Endothelial cell of umbilical vein (primary cell): ENCODE measurements at regions not wholly inside any gene's neighbourhood (a gene's known extent, or its start where the extent isn't known, plus 50 kb on each side); places are given as distances from the start of the nearest gene placed in this dataset.

Experiments used
- EZH2 ChIP-seq: IDR thresholded peaks from 2 replicates; pipeline ENCODE4 v1.6.1; 2012; ENCODE audit warnings: borderline replicate concordance, low read depth, mild to moderate bottlenecking, moderate library complexity, low read length, inconsistent platforms; ENCODE audit not compliant: severe bottlenecking
- JUN ChIP-seq: IDR thresholded peaks from 2 replicates; pipeline ENCODE4 v1.6.1; 2011; ENCODE audit warnings: borderline replicate concordance, low read depth; ENCODE audit not compliant: insufficient read length, insufficient read depth
- MYC ChIP-seq: IDR thresholded peaks from one replicate; pipeline ENCODE4 v1.6.1; 2011; ENCODE audit warnings: mild to moderate bottlenecking, low read depth, low read length
- POLR2A ChIP-seq: IDR thresholded peaks from 2 replicates; pipeline ENCODE4 v1.6.1; 2012; ENCODE audit warnings: low read depth, mild to moderate bottlenecking, control low read depth, low read length
- POLR2AphosphoS5 ChIP-seq: IDR thresholded peaks from 2 replicates; pipeline ENCODE4 v1.6.1; 2012; ENCODE audit warnings: low read depth, mild to moderate bottlenecking, control low read depth, low read length, moderate library complexity; ENCODE audit not compliant: insufficient read depth
- TF ChIP-seq, protein P1 (sequence below), 2 donors: IDR thresholded peaks; 1 replicate in 1 of 2; 2 replicates in 1 of 2; pipeline ENCODE4 v1.5.1; 2011; ENCODE audit warnings: low read length in 2 of 2, mild to moderate bottlenecking in 2 of 2, moderate library complexity in 2 of 2, control low read depth in 1 of 2, inconsistent platforms in 1 of 2, low read depth in 1 of 2; ENCODE audit not compliant: insufficient read depth in 1 of 2; ENCODE audit errors: extremely low read depth in 1 of 2
- TF ChIP-seq, protein P2 (sequence below): IDR thresholded peaks from 2 replicates; pipeline ENCODE4 v1.6.1; 2011; ENCODE audit not compliant: insufficient read depth, insufficient read length

DNA sequence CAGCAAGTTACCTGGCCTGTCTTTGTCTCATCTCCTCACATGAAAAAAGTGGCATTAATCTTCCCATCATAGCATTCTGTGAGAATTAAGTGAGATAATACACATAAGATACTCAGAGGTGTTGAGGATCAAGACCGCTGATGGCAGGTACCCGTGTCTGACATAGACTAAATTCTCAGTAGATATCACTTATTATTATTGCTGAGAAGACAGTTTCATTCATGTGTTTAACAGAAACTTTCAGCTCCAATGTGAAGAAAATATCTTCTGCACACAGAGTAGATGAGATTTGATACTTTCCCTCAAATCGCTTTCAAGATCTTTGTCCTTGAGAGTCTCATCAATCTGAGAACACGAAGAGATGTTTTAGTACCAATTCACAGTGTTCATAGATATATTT, 809.4 kb downstream of the TSN start:
- TF ChIP-seq POLR2AphosphoS5 (no peak), EZH2 (no peak), POLR2A (no peak), MYC (no peak), JUN (no peak)
- TF ChIP-seq, protein P1, sequence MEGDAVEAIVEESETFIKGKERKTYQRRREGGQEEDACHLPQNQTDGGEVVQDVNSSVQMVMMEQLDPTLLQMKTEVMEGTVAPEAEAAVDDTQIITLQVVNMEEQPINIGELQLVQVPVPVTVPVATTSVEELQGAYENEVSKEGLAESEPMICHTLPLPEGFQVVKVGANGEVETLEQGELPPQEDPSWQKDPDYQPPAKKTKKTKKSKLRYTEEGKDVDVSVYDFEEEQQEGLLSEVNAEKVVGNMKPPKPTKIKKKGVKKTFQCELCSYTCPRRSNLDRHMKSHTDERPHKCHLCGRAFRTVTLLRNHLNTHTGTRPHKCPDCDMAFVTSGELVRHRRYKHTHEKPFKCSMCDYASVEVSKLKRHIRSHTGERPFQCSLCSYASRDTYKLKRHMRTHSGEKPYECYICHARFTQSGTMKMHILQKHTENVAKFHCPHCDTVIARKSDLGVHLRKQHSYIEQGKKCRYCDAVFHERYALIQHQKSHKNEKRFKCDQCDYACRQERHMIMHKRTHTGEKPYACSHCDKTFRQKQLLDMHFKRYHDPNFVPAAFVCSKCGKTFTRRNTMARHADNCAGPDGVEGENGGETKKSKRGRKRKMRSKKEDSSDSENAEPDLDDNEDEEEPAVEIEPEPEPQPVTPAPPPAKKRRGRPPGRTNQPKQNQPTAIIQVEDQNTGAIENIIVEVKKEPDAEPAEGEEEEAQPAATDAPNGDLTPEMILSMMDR (IDR thresholded peaks at IDR 0.05; ENCODE audit: extremely low read depth in 1 of 2, insufficient read depth in 1 of 2, low read depth in 1 of 2, low read length in 2 of 2): no peak
- TF ChIP-seq, protein P2, sequence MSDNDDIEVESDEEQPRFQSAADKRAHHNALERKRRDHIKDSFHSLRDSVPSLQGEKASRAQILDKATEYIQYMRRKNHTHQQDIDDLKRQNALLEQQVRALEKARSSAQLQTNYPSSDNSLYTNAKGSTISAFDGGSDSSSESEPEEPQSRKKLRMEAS: no peak
